Neural progenitor cell (in vitro differentiated cells): ENCODE measurements at regions not wholly inside any gene's neighbourhood (a gene's known extent, or its start where the extent isn't known, plus 50 kb on each side); places are given as distances from the start of the nearest gene placed in this dataset.

Source experiments
- CTCF ChIP-seq: fragments of 200-600 bp; sonication (generic); IDR thresholded peaks from 2 replicates; pipeline ENCODE4 v1.5.1; 2017; ENCODE audit warnings: antibody characterized with exemption, mild to moderate bottlenecking
- EZH2 ChIP-seq: fragments of 200-600 bp; sonication (generic); IDR thresholded peaks from 2 replicates; pipeline ENCODE4 v1.6.1; 2017; ENCODE audit warnings: antibody characterized with exemption, mild to moderate bottlenecking, moderate library complexity

DNA sequence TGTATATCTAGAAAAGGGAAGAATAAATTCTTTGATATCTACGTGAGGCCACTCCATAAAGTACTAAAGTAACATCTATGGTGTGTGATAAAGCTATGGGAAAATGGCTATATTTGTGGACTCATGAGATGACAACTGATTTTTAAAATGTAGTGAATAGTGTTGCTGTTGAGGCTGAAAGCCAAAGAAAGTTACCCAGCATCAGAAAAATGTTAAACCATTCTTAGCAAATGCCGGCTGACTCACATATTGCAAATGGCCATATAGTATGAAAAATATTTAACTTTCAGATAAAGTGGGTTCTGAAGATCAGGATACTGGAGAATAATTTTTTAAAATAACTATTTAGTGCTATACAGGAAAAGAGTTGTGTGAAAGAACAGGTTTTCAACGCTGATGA lies 129.9 kb upstream of the GRIK2 start:
- no peak for TF ChIP-seq CTCF
- no peak for TF ChIP-seq EZH2
